ENCODE measurements at regions not wholly inside any gene's neighbourhood (a gene's known extent, or its start where the extent isn't known, plus 50 kb on each side); places are given as distances from the start of the nearest gene placed in this dataset.

DNA sequence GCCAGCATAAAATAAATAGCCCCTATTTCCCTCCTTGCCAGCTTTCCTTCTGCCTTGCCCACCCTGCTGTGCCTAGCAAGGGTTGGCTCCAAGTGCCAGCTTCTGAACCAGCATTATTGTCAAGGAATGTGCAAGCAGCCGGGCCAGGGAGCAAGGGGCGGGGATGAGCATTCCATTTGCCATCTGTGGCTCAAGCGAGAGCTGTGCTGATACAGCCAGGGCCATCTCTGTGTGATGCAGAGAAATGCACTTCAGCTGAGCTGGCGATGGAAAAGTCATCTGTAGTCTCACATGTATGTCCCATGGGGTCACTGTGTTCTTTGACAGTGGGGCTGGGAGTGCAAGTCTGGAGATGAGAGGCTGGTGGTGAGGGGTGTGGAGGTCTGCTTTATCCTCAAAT, 137.3 kb downstream of the SUDS3 start:
- Histone ChIP-seq H3K36me3 (ENCODE audit: control insufficient read depth, insufficient read depth, low read length) (no peaks in the 10 kb centered on the region), H3K27me3 (ENCODE audit: control insufficient read depth, insufficient read depth, low read length) (no peaks in the 10 kb centered on the region), H3K4me3 (ENCODE audit: low read depth, low read length) (no peak overlapping the region)
- TF ChIP-seq, protein P1, sequence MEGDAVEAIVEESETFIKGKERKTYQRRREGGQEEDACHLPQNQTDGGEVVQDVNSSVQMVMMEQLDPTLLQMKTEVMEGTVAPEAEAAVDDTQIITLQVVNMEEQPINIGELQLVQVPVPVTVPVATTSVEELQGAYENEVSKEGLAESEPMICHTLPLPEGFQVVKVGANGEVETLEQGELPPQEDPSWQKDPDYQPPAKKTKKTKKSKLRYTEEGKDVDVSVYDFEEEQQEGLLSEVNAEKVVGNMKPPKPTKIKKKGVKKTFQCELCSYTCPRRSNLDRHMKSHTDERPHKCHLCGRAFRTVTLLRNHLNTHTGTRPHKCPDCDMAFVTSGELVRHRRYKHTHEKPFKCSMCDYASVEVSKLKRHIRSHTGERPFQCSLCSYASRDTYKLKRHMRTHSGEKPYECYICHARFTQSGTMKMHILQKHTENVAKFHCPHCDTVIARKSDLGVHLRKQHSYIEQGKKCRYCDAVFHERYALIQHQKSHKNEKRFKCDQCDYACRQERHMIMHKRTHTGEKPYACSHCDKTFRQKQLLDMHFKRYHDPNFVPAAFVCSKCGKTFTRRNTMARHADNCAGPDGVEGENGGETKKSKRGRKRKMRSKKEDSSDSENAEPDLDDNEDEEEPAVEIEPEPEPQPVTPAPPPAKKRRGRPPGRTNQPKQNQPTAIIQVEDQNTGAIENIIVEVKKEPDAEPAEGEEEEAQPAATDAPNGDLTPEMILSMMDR (IDR thresholded peaks at IDR 0.05; ENCODE audit: insufficient read depth, low read length, poor library complexity, severe bottlenecking), result no peak
- DNase-seq (ENCODE audit: low read depth), result no peak

DNA sequence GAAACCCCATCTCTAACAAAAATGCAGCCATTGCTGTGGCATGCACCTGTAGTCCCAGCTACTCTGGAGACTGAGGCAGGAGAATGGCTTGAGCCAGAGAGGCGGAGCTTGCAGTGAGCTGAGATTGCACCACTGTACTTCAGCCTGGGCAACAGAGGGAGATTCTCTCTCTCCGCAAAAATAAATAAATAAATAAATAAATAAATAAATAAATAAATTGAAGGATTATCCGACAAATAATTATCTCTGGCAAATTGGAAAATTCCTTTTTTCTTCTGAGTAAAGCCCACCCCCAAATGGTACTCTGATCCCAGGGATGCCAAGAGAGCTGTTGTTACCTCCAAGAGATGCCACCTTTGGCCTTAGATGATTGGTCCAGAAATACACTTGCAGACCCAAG, 137.9 kb downstream of the SUDS3 start:
- no peaks in the 10 kb centered on the region for H3K36me3 ChIP-seq (ENCODE audit: control insufficient read depth, insufficient read depth, low read length)
- TF ChIP-seq, protein P1 (IDR thresholded peaks at IDR 0.05; ENCODE audit: insufficient read depth, low read length, poor library complexity, severe bottlenecking), result no peak
- no peak overlapping the region for H3K4me3 ChIP-seq (ENCODE audit: low read depth, low read length)
- H3K27me3 ChIP-seq (ENCODE audit: control insufficient read depth, insufficient read depth, low read length), result no peaks in the 10 kb centered on the region
- no peak for DNase-seq (ENCODE audit: low read depth)

DNA sequence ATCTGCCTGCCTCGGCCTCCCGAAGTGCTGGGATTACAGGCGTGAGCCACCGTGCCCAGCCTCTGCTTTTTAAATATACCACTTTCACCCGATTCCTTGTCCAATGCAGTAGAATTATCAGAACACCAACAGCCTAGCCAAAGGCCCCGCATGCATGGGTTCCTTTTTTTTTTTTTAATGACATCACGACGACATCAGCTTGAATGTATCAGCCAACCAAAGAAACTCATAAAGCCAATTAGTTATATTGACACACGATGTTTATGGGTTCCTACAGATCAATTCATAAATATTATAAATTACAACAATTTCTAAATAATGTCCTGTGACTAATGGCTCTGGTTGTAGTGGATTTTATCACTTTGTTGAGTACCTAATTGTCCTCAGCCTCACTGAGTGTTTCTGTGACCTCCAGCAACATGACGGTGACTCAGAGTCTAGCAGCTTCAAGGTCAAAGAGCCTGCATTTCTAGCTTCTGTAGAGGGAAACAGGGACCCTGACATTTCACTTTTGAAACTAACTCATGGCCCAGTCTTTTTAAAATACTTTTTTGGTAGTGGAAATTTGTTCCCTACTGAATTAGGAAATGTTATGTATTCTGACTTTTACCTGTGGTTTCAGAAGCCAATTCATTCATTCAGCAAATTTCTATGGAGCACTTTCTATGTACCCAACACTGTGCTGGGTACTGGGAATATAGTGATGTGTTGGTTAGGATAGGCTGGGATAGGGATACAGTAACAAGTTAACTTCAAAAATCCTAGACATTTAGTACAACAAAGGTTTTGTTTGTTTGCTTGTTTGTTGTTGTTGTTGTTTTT, 144.1 kb downstream of the SUDS3 start:
- no peak for DNase-seq (ENCODE audit: low read depth)
- Histone ChIP-seq H3K4me3 (ENCODE audit: low read depth, low read length) (no peak overlapping the region), H3K36me3 (ENCODE audit: control insufficient read depth, insufficient read depth, low read length) (no peaks in the 10 kb centered on the region), H3K27me3 (ENCODE audit: control insufficient read depth, insufficient read depth, low read length) (no peaks in the 10 kb centered on the region)
- TF ChIP-seq, protein P1 (IDR thresholded peaks at IDR 0.05; ENCODE audit: insufficient read depth, low read length, poor library complexity, severe bottlenecking), result no peak

DNA sequence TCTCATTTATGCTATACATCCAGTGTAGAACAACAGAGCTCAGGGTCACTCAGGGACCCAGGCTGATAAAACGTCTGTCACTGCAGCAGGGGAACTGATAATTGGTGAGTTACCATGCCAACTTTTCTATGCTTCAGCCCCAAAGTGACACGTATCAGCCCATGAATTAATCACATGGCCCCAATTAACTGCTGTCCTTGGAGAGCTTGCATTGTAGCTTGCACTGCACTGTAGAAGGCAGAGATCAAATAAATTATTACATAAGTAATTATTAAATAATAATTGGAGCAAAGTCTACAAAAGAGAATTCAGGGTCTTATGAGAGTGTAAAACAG, 144.6 kb downstream of the SUDS3 start:
- no peaks in the 10 kb centered on the region for H3K27me3 ChIP-seq (ENCODE audit: control insufficient read depth, insufficient read depth, low read length)
- no peaks in the 10 kb centered on the region for H3K36me3 ChIP-seq (ENCODE audit: control insufficient read depth, insufficient read depth, low read length)
- DNase-seq (ENCODE audit: low read depth), result no peak
- TF ChIP-seq, protein P1 (IDR thresholded peaks at IDR 0.05; ENCODE audit: insufficient read depth, low read length, poor library complexity, severe bottlenecking), result no peak
- no peak overlapping the region for H3K4me3 ChIP-seq (ENCODE audit: low read depth, low read length)

DNA sequence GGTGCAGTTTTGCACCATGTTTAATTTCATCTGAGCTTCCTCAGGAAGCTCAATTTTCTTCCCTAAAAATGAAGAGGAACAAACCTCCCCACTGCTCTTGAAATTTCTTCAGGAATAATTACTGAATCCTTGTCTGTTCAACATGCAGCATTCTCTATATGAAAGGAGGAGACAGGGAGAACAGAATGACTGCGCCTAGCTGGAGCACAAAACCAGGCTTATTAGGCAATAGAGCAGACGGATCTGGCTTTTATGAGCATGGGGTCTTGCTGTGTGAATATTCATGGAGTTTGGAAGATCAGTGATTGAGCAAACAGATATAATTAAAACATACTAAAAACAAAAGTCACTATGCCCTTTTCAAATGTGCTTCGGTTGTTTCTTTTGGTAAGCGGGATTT, 148.1 kb downstream of the SUDS3 start:
- H3K27me3 ChIP-seq (ENCODE audit: control insufficient read depth, insufficient read depth, low read length), result no peaks in the 10 kb centered on the region
- no peak overlapping the region for H3K4me3 ChIP-seq (ENCODE audit: low read depth, low read length)
- no peak for DNase-seq (ENCODE audit: low read depth)
- TF ChIP-seq, protein P1 (IDR thresholded peaks at IDR 0.05; ENCODE audit: insufficient read depth, low read length, poor library complexity, severe bottlenecking), result no peak
- H3K36me3 ChIP-seq (ENCODE audit: control insufficient read depth, insufficient read depth, low read length), result no peaks in the 10 kb centered on the region

DNA sequence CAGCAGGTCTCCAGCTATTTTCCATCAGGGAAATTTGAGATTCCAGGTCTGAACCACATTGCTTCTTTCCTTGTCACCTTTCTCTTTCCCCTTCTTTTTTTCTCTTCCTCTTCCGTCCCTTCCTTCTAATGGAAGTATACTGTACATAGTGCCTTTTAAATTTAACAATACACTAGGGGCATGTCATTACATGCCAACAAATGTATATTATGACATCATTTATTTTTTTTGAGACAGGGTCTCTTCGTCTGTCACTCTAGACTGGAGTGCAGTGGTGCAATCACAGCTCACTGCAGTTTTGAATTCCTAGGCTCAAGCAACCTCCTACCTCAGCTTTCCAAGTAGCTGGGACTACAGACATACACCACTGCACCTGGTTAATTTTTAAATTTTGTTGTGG, 148.9 kb downstream of the SUDS3 start:
- H3K36me3 ChIP-seq (ENCODE audit: control insufficient read depth, insufficient read depth, low read length), result no peaks in the 10 kb centered on the region
- no peak for DNase-seq (ENCODE audit: low read depth)
- TF ChIP-seq, protein P1 (IDR thresholded peaks at IDR 0.05; ENCODE audit: insufficient read depth, low read length, poor library complexity, severe bottlenecking), result no peak
- H3K4me3 ChIP-seq (ENCODE audit: low read depth, low read length), result no peak overlapping the region
- H3K27me3 ChIP-seq (ENCODE audit: control insufficient read depth, insufficient read depth, low read length), result no peaks in the 10 kb centered on the region

Measured in kidney epithelial cell (primary cell).